Suprapubic skin (tissue), 4 donors: ENCODE measurements at regions not wholly inside any gene's neighbourhood (a gene's known extent, or its start where the extent isn't known, plus 50 kb on each side); places are given as distances from the start of the nearest gene placed in this dataset.

ENCODE experiments used
- CTCF ChIP-seq, 2 donors: fragments of 200-600 bp in 1 of 2; fragments of 450-650 bp in 1 of 2; sonication (generic) in 1 of 2; IDR thresholded peaks; one replicate each; pipeline ENCODE4 v1.5.1; 2016 to 2019; ENCODE audit warnings: antibody characterized with exemption in 2 of 2, mild to moderate bottlenecking in 1 of 2, moderate library complexity in 1 of 2
- EP300 ChIP-seq: sonication (generic); formaldehyde crosslinking; IDR thresholded peaks from one replicate; pipeline ENCODE4 v1.6.1; 2017; ENCODE audit warnings: antibody characterized with exemption
- POLR2A ChIP-seq, 2 donors: fragments of 450-650 bp; IDR thresholded peaks; one replicate each; pipeline ENCODE4 v1.6.1; 2017; ENCODE audit warnings: antibody characterized with exemption in 2 of 2, mild to moderate bottlenecking in 2 of 2, moderate library complexity in 2 of 2
- POLR2AphosphoS5 ChIP-seq, 3 donors: sonication (generic); formaldehyde crosslinking; IDR thresholded peaks; one replicate each; pipeline ENCODE4 v1.6.1; 2017; ENCODE audit warnings: antibody characterized with exemption in 3 of 3

- TF ChIP-seq CTCF (IDR thresholded peaks at IDR 0.05) (no peak), POLR2A (IDR thresholded peaks at IDR 0.05) (no peak), POLR2AphosphoS5 (IDR thresholded peaks at IDR 0.05) (no peak), EP300 (no peak)
These were observed 538.5 kb upstream of the NECTIN3 start for GRCh38 chr3:110533089-110533488.
